ENCODE measurements at regions not wholly inside any gene's neighbourhood (a gene's known extent, or its start where the extent isn't known, plus 50 kb on each side); places are given as distances from the start of the nearest gene placed in this dataset.

GRCh38 chr22:44570476-44571445 is 72.7 kb upstream of the RTL6 start:
- TF ChIP-seq CTCF (conservative IDR thresholded peaks at IDR 0.05) (no peak), ZFX (IDR thresholded peaks at IDR 0.05) (no peak)
